AG04450 (cell line): ENCODE measurements at regions not wholly inside any gene's neighbourhood (a gene's known extent, or its start where the extent isn't known, plus 50 kb on each side); places are given as distances from the start of the nearest gene placed in this dataset.

Source experiments
- CTCF ChIA-PET: fragments of 300-600, 350-600 bp; formaldehyde crosslinking; extraction: SDS; loops from one replicate; lab custom pipeline; 2022; ENCODE audit warnings: antibody characterized with exemption, inconsistent platforms; lab: Charles Lee
- POLR2A ChIA-PET: fragments of 350-600 bp; formaldehyde crosslinking; extraction: SDS; loops from one replicate; lab custom pipeline; 2021; ENCODE audit warnings: antibody characterized with exemption, inconsistent platforms; lab: Yijun Ruan, JAX
- DNase-seq: peaks from one replicate; pipeline ENCODE4 v3.0.0-alpha.2; 2011; ENCODE audit warnings: low read depth, low spot score
- H3K27ac ChIP-seq: one replicate; pipeline ENCODE4 v1.5.1; 2012; ENCODE audit warnings: low read depth, low read length, control low read depth
- H3K27me3 ChIP-seq: one replicate; pipeline ENCODE4 v1.6.0; 2012; ENCODE audit warnings: low read length; ENCODE audit not compliant: control insufficient read depth, insufficient read depth
- H3K4me3 ChIP-seq: 2 replicates; pipeline ENCODE4 v1.5.1; 2011; ENCODE audit warnings: mild to moderate bottlenecking, low read depth, low read length, control low read depth
- H3K9me3 ChIP-seq: 2 replicates; pipeline ENCODE4 v1.5.1; 2012; ENCODE audit warnings: low read length; ENCODE audit not compliant: control insufficient read depth, insufficient read depth
- TF ChIP-seq, protein P1 (sequence below): IDR thresholded peaks from 2 replicates; pipeline ENCODE4 v1.5.1; 2011; ENCODE audit warnings: low read depth, low read length, control low read depth, inconsistent platforms

DNA sequence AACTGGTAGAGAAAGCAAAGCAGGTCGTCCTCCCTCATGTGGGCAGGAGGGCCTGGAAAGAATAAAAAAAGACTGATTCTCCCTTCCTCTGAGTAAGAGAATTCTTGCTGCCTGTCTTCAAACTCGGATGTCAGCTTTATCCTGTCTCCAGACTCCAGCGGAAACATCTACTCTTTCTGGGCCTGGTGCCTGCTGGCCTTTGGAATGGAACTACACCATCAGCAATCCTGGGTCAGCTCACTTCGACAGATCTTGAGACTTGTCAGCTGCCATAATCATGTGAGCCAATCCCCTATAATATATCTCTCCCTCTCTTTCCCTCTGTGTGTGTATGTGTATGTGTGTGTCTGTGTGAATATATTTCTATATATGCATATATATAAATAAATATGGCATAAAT is 411.0 kb upstream of the DPP6 start:
- DNase-seq, result no peak
- TF ChIP-seq, protein P1, sequence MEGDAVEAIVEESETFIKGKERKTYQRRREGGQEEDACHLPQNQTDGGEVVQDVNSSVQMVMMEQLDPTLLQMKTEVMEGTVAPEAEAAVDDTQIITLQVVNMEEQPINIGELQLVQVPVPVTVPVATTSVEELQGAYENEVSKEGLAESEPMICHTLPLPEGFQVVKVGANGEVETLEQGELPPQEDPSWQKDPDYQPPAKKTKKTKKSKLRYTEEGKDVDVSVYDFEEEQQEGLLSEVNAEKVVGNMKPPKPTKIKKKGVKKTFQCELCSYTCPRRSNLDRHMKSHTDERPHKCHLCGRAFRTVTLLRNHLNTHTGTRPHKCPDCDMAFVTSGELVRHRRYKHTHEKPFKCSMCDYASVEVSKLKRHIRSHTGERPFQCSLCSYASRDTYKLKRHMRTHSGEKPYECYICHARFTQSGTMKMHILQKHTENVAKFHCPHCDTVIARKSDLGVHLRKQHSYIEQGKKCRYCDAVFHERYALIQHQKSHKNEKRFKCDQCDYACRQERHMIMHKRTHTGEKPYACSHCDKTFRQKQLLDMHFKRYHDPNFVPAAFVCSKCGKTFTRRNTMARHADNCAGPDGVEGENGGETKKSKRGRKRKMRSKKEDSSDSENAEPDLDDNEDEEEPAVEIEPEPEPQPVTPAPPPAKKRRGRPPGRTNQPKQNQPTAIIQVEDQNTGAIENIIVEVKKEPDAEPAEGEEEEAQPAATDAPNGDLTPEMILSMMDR, result no peak

GRCh38 chr7:153642989-153643388 is 409.2 kb upstream of the DPP6 start:
- H3K9me3 ChIP-seq, result peaks cover 20% of the 10 kb centered on the region
- TF ChIP-seq, protein P1, result no peak
- no peak for DNase-seq
- H3K4me3 ChIP-seq, result no peak overlapping the region
- H3K27ac ChIP-seq, result no peak overlapping the region
- CTCF ChIA-PET, result no interaction called here
- POLR2A ChIA-PET, result no interaction called here
- no peaks in the 10 kb centered on the region for H3K27me3 ChIP-seq

More for the DNA sequence above, 411.0 kb upstream of the DPP6 start:
- Histone ChIP-seq H3K9me3 (peaks cover 18% of the 10 kb centered on the region), H3K4me3 (no peak overlapping the region), H3K27ac (no peak overlapping the region), H3K27me3 (no peaks in the 10 kb centered on the region)
- ChIA-PET POLR2A (no interaction called here), CTCF (no interaction called here)

- ChIA-PET CTCF (no interaction called here), POLR2A (no interaction called here)
These were observed 394.9 kb upstream of the DPP6 start for GRCh38 chr7:153657182-153657800.

DNA sequence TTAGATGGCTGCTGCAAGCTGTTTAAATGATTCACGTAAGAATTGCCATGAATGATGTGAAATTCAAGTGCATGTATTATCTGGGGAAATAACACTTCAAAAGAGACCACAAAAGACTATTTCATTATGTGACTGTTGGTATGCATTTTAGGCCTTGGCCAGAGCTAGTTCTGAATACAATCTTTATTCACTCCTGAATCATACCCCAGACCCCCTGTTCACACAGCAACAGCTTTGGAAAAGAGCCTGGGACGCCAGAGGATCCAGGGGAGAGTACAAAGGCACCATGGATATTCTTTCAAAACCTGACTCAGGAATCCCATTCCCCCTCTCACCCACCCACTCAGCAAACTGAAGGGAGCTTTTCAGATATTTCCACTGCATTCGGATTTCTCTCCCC is 377.1 kb upstream of the DPP6 start:
- H3K27ac ChIP-seq, result no peak overlapping the region
- CTCF ChIA-PET, result no interaction called here
- peaks cover 36% of the 10 kb centered on the region for H3K9me3 ChIP-seq
- H3K27me3 ChIP-seq, result no peaks in the 10 kb centered on the region
- TF ChIP-seq, protein P1, result no peak
- POLR2A ChIA-PET, result no interaction called here
- no peak overlapping the region for H3K4me3 ChIP-seq
- DNase-seq, result no peak

More at GRCh38 chr7:153657182-153657800, 394.9 kb upstream of the DPP6 start:
- no peak for DNase-seq
- Histone ChIP-seq H3K27ac (no peak overlapping the region), H3K9me3 (peaks cover 23% of the 10 kb centered on the region), H3K27me3 (no peaks in the 10 kb centered on the region), H3K4me3 (no peak overlapping the region)
- TF ChIP-seq, protein P1, result no peak

DNA sequence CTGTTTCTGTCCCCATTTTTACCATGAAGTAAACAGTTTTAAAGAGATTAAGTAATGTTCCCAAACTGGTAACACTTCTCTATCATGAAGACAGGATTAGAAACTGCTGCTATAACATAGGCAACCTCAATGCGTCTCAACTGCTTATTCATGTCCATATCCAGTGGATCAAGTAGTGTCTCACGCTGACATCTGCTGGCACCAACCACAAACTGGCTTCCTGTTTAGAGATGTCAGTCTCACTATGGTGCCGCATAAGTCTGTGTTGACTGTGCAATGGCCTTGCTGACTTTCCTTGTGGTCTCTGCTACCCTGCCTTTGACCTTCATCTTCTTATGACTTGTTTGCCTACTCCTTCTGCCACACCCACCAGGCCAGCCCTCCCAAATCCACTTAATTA is 369.6 kb upstream of the DPP6 start:
- no peaks in the 10 kb centered on the region for H3K27me3 ChIP-seq
- POLR2A ChIA-PET, result no interaction called here
- DNase-seq, result no peak
- peaks cover 18% of the 10 kb centered on the region for H3K9me3 ChIP-seq
- CTCF ChIA-PET, result no interaction called here
- TF ChIP-seq, protein P1, result no peak
- no peak overlapping the region for H3K27ac ChIP-seq
- no peak overlapping the region for H3K4me3 ChIP-seq
